HG02759 (cell line): ENCODE measurements at regions not wholly inside any gene's neighbourhood (a gene's known extent, or its start where the extent isn't known, plus 50 kb on each side); places are given as distances from the start of the nearest gene placed in this dataset.

Experiments used
- ATAC-seq: cut with Tn5 transposase; IDR thresholded peaks from one replicate; pipeline ENCODE4 v1.9.1; 2021; ENCODE audit warnings: mild to moderate bottlenecking, moderate library complexity; ENCODE audit not compliant: unreplicated experiment

GRCh38 chr2:180110469-180110868, 103.4 kb upstream of the CWC22 start:
- ATAC-seq = no peak

- no peak for ATAC-seq
Measured at GRCh38 chr2:180101846-180102245, 94.7 kb upstream of the CWC22 start.

- no peak for ATAC-seq
Measured at GRCh38 chr2:180099308-180099707, 92.2 kb upstream of the CWC22 start.

- no peak for ATAC-seq
Measured at GRCh38 chr2:180085144-180085543, 78.0 kb upstream of the CWC22 start.

- no peak for ATAC-seq
Measured at GRCh38 chr2:180077295-180077906, 70.3 kb upstream of the CWC22 start.

GRCh38 chr2:180075870-180076269, 68.8 kb upstream of the CWC22 start:
- ATAC-seq = no peak

- ATAC-seq = no peak
Measured at GRCh38 chr2:180071797-180072196, 64.7 kb upstream of the CWC22 start.

GRCh38 chr2:180063494-180064092, 56.5 kb upstream of the CWC22 start:
- ATAC-seq = no peak

GRCh38 chr2:180062178-180062577, 55.1 kb upstream of the CWC22 start:
- no peak for ATAC-seq

- ATAC-seq = no peak
Measured at GRCh38 chr2:180061546-180061945, 54.4 kb upstream of the CWC22 start.

- ATAC-seq = no peak
Measured at GRCh38 chr2:180061085-180061484, 54.0 kb upstream of the CWC22 start.

- ATAC-seq = no peak
Measured at GRCh38 chr2:180058993-180059392, 51.9 kb upstream of the CWC22 start.

GRCh38 chr2:180057706-180058412, 50.8 kb upstream of the CWC22 start:
- ATAC-seq = no peak
